NCI-H82 (cell line): ENCODE measurements at regions not wholly inside any gene's neighbourhood (a gene's known extent, or its start where the extent isn't known, plus 50 kb on each side); places are given as distances from the start of the nearest gene placed in this dataset.
"Not testable (repeated sequence)": the region's sequence is repeated elsewhere in the genome, so short reads cannot be mapped to it uniquely, and the experiment has no call there.

ENCODE experiments used
- DNase-seq: peaks from one replicate; lab custom pipeline; 2025; lab: John Stamatoyannopoulos, UW

GRCh38 chr6:74715355-74716085 lies 490.3 kb downstream of the COL12A1 start:
- DNase-seq = no peak

- DNase-seq = no peak
Observed at GRCh38 chr6:74713941-74714340, 491.9 kb downstream of the COL12A1 start.

GRCh38 chr6:74705451-74705850 lies 500.4 kb downstream of the COL12A1 start:
- no peak for DNase-seq

DNA sequence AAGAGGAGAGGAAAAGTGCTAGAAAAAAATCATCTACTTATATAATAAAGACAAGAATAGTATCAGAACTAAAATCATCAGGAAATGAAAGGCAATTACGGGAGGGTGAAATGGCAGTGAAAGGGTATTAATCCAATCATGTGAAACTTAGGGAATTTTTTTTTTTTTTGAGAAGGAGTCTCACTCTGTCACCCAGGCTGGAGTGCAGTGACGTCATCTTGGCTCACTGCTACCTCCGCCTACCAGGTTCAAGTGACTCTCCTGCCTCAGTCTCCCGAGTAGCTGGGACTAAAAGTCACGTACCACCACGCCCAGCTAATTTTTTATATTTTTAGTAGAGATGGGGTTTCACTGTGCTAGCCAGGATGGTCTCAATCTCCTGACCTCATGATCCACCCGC lies 501.3 kb downstream of the COL12A1 start:
- not testable (repeated sequence) for DNase-seq

DNA sequence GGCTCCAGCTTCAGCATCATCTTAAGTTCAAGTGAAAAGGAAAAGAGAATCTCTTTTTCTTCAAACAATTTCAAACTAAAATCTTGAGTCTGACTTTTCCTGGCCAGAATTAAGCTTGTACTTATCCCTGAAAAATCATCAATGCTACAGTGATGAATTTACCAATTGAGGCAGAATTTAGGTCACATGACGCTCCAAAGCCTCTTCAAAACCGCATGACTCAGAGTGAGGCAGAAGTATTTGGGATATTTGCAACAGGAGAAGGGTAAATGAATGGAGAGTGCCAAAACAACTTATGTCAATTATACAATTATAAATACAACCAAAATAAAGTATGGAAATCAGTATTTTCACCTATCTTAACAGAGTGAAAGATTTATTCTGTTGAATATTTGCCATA lies 515.5 kb downstream of the COL12A1 start:
- no peak for DNase-seq

DNA sequence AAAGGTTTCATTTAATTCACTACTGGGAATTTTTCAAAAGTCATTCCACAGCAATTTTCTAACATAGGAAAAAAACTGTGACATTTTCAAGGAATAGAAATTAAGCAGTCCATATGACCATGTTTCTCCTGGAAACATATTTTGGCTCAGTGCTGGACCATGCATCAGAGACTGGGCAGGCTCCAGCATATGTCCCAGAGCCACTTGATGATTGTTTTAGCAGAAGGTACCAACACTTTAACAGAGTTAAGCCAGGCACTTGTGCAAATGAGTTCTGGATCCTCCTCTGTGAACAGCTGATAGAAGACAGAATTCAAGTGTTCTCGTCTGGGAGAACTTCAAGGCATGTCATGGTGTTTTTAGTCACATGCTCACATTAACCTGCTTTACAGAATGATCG lies 516.3 kb downstream of the COL12A1 start:
- no peak for DNase-seq

- no peak for DNase-seq
Observed at GRCh38 chr6:74677463-74677862, 528.4 kb downstream of the COL12A1 start.

DNA sequence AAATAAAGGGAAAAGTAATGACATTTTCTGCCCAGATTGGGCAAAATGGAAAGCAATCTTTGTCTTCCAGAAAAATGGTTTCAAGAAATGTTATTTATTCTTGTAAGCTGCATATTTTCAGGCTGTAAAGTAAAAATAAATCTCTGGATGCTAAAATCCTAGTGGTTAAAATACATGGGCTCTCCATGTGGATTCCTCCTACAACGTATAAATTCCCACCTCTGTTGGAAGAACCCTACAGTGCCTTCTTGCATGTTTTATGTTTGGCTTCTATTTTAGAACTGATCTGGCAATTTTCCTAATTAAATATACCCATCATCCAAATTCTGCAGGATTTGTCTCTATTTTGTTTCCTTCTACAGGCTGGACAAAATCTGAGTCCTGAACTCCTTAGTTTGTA lies 528.9 kb downstream of the COL12A1 start:
- no peak for DNase-seq

GRCh38 chr6:74674377-74674776 lies 531.5 kb downstream of the COL12A1 start:
- DNase-seq = no peak

DNA sequence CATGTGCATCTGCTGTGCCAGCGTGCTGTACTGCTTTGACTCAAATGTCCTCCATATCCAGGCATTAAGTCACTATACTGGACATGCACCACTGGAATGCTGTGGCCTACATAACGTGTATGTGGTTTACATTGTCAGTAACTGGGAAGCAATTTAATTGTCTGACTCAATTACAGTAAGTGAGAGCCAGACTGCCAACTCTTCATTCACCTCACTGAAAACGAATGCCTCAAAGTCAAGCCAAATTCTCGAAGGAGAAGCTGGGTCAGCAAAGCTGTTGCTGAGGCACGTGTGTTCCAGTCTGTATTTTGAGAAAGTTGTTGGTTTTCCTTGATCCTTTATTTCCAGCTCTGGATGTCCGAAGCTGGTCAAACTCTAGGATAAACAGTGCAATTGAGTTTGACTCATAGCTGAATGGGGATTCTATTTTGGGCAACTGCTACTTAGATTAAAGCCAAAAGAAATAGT lies 534.3 kb downstream of the COL12A1 start:
- DNase-seq = no peak

DNA sequence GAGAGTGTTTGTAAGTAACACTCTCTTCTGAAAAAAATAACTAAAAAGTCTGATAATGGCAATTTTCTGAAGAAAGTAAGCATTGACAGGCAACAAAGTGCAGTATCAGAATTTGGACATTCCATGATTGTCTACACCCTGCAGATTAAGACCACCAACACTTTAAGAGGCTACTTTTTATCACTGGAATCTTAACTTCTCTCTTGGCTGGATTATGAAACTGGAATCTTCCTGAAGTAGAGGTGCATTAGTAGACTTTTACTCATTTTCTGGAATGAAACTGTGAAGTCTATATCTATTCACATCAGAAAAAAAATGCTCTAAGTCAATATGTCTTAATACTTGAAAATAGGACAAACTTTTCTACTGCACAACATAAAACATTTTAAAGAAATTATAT lies 547.5 kb downstream of the COL12A1 start:
- no peak for DNase-seq

GRCh38 chr6:74657931-74658330 lies 547.9 kb downstream of the COL12A1 start:
- DNase-seq = no peak

GRCh38 chr6:74657011-74657410 lies 548.8 kb downstream of the COL12A1 start:
- DNase-seq = no peak

DNA sequence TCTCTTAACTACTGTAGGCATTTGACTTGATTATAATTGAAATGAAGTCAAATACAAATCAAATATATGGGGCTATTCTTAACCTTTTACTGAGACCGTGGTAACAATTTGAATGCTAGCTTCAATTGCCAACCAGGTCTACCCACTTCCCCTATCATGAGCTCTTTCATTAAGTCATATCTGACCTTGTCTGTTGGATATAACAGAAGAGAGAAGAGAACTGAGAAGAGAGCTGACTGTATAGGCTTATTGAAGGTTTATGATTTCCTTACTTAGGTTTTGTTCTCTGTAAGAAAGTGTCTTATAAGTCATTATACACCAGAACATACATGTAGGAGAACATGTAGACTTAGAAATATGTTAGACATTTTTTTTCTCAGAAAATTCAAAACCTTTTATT lies 549.4 kb downstream of the COL12A1 start:
- no peak for DNase-seq

- no peak for DNase-seq
Observed at GRCh38 chr6:74654296-74654695, 551.6 kb downstream of the COL12A1 start.

- DNase-seq = no peak
Observed at GRCh38 chr6:74651948-74652842, 553.7 kb downstream of the COL12A1 start.

- DNase-seq = no peak
Observed at GRCh38 chr6:74650668-74651067, 555.2 kb downstream of the COL12A1 start.

- DNase-seq = no peak
Observed at GRCh38 chr6:74646461-74646860, 559.4 kb downstream of the COL12A1 start.

DNA sequence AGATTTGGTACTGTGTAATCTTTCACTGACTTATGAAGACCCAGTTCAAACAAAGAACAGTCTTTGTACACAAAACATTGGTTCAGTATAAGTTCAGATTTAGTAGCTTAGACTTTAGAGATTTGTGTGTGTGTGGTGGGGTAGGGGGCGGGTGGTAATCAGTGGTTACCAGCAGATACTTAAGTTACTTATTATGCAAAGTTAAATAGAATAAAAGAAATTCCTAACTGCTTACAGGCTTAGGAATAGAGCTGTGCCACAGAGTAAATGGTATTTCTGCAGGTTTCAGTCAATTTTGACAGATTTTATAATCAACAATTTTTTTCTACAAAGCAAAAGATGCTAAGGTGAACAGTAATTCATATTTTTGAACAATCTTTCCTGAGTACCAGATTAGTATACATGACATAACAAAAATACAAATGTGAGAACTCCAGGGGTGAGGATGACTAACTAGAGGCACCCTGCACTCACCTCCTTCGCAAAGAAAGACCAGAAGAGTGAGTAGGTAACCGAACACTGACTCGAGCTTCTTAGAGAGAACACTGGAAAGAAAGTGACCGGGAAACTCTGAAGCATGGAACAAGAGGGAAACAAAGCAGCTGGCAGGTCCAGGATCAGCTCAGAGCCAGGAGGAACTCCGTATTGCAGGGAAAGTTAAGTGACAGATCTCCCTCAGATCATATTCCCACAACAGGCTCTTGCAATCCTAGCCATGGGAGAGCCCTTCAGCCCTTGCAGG lies 560.6 kb downstream of the COL12A1 start:
- DNase-seq = no peak

- no peak for DNase-seq
Observed at GRCh38 chr6:74642101-74642500, 563.8 kb downstream of the COL12A1 start.

DNA sequence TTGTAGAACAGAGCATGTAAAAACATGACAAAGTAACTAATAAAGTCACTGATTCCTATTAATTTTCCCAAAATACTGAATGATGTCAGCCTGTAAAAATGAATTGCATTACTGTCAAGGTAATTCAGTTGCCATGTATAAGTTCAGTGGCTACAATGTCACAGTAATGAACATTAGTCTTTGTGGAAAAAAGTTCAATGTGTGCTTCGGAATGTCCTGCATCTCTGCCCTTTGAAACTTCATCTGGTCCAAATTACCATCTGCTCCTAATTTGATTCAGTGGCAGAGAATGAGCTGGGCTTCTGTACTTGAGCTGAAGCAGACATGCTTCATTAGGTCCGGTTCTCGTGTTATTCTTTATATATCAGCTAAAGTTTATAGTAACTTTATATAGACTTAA lies 567.4 kb downstream of the COL12A1 start:
- peak; percentile 0 for DNase-seq

DNA sequence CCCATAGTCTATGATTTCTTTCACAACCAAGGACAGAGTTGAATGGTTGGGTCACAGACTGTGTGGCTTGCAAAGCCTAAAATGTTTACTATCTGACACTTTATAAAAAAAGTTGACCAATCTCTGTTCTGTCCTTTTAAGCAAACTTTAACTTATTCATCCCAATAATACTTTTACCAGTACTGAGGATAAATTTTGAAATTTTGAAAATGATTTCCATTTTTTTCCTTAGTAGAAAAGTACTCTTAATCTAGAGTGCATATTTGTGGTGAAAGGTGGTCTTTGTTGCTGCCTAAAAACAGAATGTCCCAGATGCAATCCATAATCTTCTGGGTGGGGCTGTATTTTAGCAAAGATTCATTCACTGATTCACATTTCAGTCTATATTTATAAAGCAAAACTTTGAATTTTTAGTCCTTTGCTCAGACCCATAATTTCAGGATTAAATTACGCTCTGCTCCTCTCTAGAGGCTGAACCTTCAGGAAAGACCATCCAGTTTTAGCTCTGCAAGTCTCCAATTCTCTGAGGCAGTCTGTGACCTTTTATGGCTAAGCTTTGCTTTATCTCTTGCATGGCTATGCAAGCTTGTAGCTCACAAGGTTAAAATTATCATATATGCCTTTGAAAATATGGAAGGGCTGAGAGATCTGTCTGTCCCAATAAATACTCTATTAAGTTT lies 573.5 kb downstream of the COL12A1 start:
- no peak for DNase-seq
